Natural killer cell (primary cell): ENCODE measurements at regions not wholly inside any gene's neighbourhood (a gene's known extent, or its start where the extent isn't known, plus 50 kb on each side); places are given as distances from the start of the nearest gene placed in this dataset.

Experiments
- ATAC-seq, 3 donors: fragments of 150-1000 bp in 2 of 3; fragments of 200-7000 bp in 1 of 3; cut with Tn5 transposase; 1 replicate in 1 of 3; 2 replicates in 2 of 3; pipeline ENCODE4 v1.10.0; 2021; ENCODE audit warnings: mild to moderate bottlenecking in 2 of 3, moderate library complexity in 2 of 3
- DNase-seq, 2 donors: peaks; one replicate each; pipeline versions ENCODE4 v3.0.0 to v3.0.0-alpha.2; 2013 to 2021; ENCODE audit warnings: mixed read lengths in 1 of 2
- H3K27ac ChIP-seq: one replicate; pipeline ENCODE4 v1.5.1; 2013; ENCODE audit warnings: mild to moderate bottlenecking, low read length
- H3K27me3 ChIP-seq: one replicate; pipeline ENCODE4 v1.6.1; 2013; ENCODE audit warnings: low read length; ENCODE audit not compliant: control insufficient read depth, insufficient read depth
- H3K36me3 ChIP-seq: one replicate; pipeline ENCODE4 v1.6.1; 2013; ENCODE audit warnings: low read length; ENCODE audit not compliant: control insufficient read depth, insufficient read depth
- H3K4me1 ChIP-seq: one replicate; pipeline ENCODE4 v1.6.1; 2013; ENCODE audit warnings: low read length; ENCODE audit not compliant: control insufficient read depth, insufficient read depth
- H3K4me3 ChIP-seq: one replicate; pipeline ENCODE4 v1.5.1; 2013; ENCODE audit warnings: low read length
- H3K9me3 ChIP-seq: one replicate; pipeline ENCODE4 v1.6.1; 2013; ENCODE audit warnings: low read length; ENCODE audit not compliant: control insufficient read depth, insufficient read depth
- H3K27ac Mint-ChIP-seq, 2 donors: one replicate each; pipeline ENCODE4 v1.8.0; 2022; ENCODE audit warnings: mild to moderate bottlenecking in 2 of 2, mixed read lengths in 2 of 2, moderate library complexity in 1 of 2
- H3K27me3 Mint-ChIP-seq, 2 donors: one replicate each; pipeline ENCODE4 v1.8.0; 2022; ENCODE audit warnings: low read depth in 2 of 2, mixed read lengths in 2 of 2
- H3K36me3 Mint-ChIP-seq: one replicate; pipeline ENCODE4 v1.8.0; 2022; ENCODE audit warnings: mixed read lengths
- H3K4me1 Mint-ChIP-seq, 2 donors: one replicate each; pipeline ENCODE4 v1.8.0; 2022; ENCODE audit warnings: mixed read lengths in 2 of 2
- H3K4me3 Mint-ChIP-seq: one replicate; pipeline ENCODE4 v1.8.0; 2022; ENCODE audit warnings: mild to moderate bottlenecking, moderate library complexity, mixed read lengths
- H3K9me3 Mint-ChIP-seq, 2 donors: one replicate each; pipeline ENCODE4 v1.8.0; 2022; ENCODE audit warnings: mixed read lengths in 2 of 2
- WGBS: methylation state at CpG from one replicate; pipeline ENCODE4 v1.1.7; 2013; ENCODE audit warnings: missing lambda C conversion rate; ENCODE audit not compliant: insufficient coverage; 5-methylcytosine and 5-hydroxymethylcytosine counted together
- intact Hi-C: fragments of 100-400 bp; cut with micrococcal nuclease; formaldehyde crosslinking; loops from one replicate; pipeline ENCODE4 v1.14.2; 2022
- TF ChIP-seq, protein P1 (sequence below): fragments of 200-600 bp; IDR thresholded peaks from one replicate; pipeline ENCODE4 v1.8.0; 2022; ENCODE audit warnings: antibody characterized with exemption

DNA sequence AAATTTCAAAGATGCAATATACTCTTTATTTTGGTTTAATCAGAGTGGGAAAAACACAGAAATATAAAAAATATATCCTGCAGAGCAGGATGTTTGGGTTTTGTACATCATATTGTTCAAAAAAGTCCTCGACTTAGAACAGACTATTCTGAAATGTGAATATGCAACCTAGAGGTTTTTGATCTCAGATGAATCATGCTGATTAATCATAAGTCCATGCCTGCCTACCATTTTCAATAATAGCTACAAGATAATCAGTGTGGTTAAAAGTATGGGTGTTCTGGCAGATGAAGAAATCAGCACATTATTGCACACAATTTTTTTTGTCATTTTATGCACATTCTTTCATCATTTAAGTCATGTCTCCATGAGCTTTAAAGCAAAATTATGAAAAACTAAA, 1261.0 kb upstream of the NXPH2 start:
- no peaks in the 10 kb centered on the region for H3K4me1 Mint-ChIP-seq
- DNase-seq, result no peak
- H3K36me3 ChIP-seq, result no peaks in the 10 kb centered on the region
- H3K27ac Mint-ChIP-seq, result no peak overlapping the region
- H3K27me3 ChIP-seq, result no peaks in the 10 kb centered on the region
- peaks cover 22 to 35% of the 10 kb centered on the region in 2 donors for H3K9me3 Mint-ChIP-seq
- H3K27ac ChIP-seq, result no peak overlapping the region
- no peaks in the 10 kb centered on the region for H3K27me3 Mint-ChIP-seq
- no peaks in the 10 kb centered on the region for H3K4me1 ChIP-seq
- 100% methylated on average over 1 of the region's 1 CpG for WGBS
- no peak overlapping the region for H3K4me3 Mint-ChIP-seq
- TF ChIP-seq, protein P1, sequence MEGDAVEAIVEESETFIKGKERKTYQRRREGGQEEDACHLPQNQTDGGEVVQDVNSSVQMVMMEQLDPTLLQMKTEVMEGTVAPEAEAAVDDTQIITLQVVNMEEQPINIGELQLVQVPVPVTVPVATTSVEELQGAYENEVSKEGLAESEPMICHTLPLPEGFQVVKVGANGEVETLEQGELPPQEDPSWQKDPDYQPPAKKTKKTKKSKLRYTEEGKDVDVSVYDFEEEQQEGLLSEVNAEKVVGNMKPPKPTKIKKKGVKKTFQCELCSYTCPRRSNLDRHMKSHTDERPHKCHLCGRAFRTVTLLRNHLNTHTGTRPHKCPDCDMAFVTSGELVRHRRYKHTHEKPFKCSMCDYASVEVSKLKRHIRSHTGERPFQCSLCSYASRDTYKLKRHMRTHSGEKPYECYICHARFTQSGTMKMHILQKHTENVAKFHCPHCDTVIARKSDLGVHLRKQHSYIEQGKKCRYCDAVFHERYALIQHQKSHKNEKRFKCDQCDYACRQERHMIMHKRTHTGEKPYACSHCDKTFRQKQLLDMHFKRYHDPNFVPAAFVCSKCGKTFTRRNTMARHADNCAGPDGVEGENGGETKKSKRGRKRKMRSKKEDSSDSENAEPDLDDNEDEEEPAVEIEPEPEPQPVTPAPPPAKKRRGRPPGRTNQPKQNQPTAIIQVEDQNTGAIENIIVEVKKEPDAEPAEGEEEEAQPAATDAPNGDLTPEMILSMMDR, result no peak
- no peak overlapping the region for H3K4me3 ChIP-seq
- H3K36me3 Mint-ChIP-seq, result peaks cover 32% of the 10 kb centered on the region
- peaks cover 7% of the 10 kb centered on the region for H3K9me3 ChIP-seq
- intact Hi-C loops, result no loop called here
- ATAC-seq, result no peak

DNA sequence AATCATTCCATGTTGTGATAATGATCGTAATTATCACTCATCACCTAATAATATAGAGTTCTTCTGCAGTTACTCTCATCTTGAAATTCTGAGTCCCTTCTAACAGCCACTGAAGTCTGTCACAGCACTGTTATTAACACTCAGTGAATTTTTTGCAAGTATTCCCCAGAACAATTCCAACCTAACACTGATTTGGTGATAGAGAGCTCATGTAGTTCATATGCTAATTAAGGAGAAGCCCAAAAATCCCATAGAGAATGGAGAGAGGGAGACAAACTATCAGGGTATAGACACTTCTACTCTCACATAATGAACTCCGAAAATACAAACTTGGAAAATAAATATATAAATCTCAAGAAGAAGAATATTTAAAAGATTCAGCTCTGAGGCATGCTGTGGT, 1253.4 kb upstream of the NXPH2 start:
- Mint-ChIP-seq H3K36me3 (peaks cover 9% of the 10 kb centered on the region), H3K9me3 (peaks cover 4 to 16% of the 10 kb centered on the region in 2 donors), H3K4me1 (no peaks in the 10 kb centered on the region), H3K27me3 (no peaks in the 10 kb centered on the region), H3K4me3 (no peak overlapping the region), H3K27ac (no peak overlapping the region)
- no peak for ATAC-seq
- TF ChIP-seq, protein P1, result no peak
- WGBS, result 100% methylated on average over 1 of the region's 2 CpGs
- peaks cover 5% of the 10 kb centered on the region for H3K9me3 ChIP-seq
- H3K27me3 ChIP-seq, result no peaks in the 10 kb centered on the region
- no peaks in the 10 kb centered on the region for H3K36me3 ChIP-seq
- no peaks in the 10 kb centered on the region for H3K4me1 ChIP-seq
- no peak for DNase-seq
- no peak overlapping the region for H3K4me3 ChIP-seq
- no peak overlapping the region for H3K27ac ChIP-seq
- intact Hi-C loops, result no loop called here

DNA sequence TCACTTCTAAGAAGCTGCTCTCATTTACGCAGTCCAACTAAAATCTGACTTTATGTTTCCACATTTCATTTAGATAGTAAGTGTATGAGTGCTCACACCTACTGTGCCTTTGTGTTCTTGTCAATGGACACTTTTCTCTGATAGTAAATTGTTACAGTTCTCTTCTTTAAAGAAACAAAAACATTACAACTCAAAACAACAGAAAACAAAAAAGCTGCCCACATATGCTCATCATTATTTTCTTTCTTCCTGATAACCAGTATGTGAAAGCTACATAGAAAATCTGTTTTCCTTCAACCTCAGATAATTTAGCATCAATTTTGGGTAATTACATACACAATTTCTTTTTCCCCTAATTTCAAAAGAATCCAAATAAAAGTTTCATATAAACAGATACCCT, 1247.8 kb upstream of the NXPH2 start:
- no peaks in the 10 kb centered on the region for H3K36me3 Mint-ChIP-seq
- no peaks in the 10 kb centered on the region for H3K4me1 ChIP-seq
- no peak for ATAC-seq
- H3K4me3 ChIP-seq, result no peak overlapping the region
- no peaks in the 10 kb centered on the region for H3K4me1 Mint-ChIP-seq
- H3K9me3 ChIP-seq, result no peaks in the 10 kb centered on the region
- intact Hi-C loops, result no loop called here
- DNase-seq, result no peak
- H3K4me3 Mint-ChIP-seq, result no peak overlapping the region
- 80% methylated on average over 1 of the region's 1 CpG for WGBS
- no peaks in the 10 kb centered on the region for H3K27me3 ChIP-seq
- TF ChIP-seq, protein P1, result no peak
- no peaks in the 10 kb centered on the region for H3K27me3 Mint-ChIP-seq
- no peak overlapping the region for H3K27ac Mint-ChIP-seq
- H3K27ac ChIP-seq, result no peak overlapping the region
- peaks cover 3 to 5% of the 10 kb centered on the region in 2 donors for H3K9me3 Mint-ChIP-seq
- no peaks in the 10 kb centered on the region for H3K36me3 ChIP-seq

DNA sequence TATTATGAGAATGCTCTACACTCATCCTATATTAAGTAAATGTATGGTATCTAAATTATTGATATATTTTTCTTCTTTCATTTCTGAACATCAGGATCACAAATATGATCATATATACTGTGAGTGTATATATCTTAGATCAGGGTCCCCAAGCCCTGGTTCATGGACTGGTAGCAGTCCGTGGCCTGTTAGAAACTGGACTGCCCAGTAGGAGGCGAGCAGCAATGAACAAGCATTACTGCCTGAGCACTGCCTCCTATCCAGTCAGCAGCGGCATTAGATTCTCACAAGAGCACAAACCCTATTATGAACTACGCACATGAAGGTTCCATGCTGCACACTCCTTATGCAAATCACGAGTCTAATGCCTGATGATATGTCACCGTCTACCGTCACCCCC, 1247.1 kb upstream of the NXPH2 start:
- TF ChIP-seq, protein P1, result no peak
- Mint-ChIP-seq H3K27ac (no peak overlapping the region), H3K36me3 (no peaks in the 10 kb centered on the region), H3K27me3 (no peaks in the 10 kb centered on the region), H3K4me3 (no peak overlapping the region), H3K9me3 (peaks cover 3 to 9% of the 10 kb centered on the region in 2 donors), H3K4me1 (no peaks in the 10 kb centered on the region)
- intact Hi-C loops, result no loop called here
- no peaks in the 10 kb centered on the region for H3K9me3 ChIP-seq
- H3K27me3 ChIP-seq, result no peaks in the 10 kb centered on the region
- H3K36me3 ChIP-seq, result no peaks in the 10 kb centered on the region
- no peak for DNase-seq
- no peaks in the 10 kb centered on the region for H3K4me1 ChIP-seq
- 88% methylated on average over 7 of the region's 7 CpGs for WGBS
- no peak for ATAC-seq
- no peak overlapping the region for H3K4me3 ChIP-seq
- H3K27ac ChIP-seq, result no peak overlapping the region
